HepG2 (cell line): ENCODE measurements at regions not wholly inside any gene's neighbourhood (a gene's known extent, or its start where the extent isn't known, plus 50 kb on each side); places are given as distances from the start of the nearest gene placed in this dataset.

Experiments used
- ATAC-seq: fragments of 200-7000 bp; cut with Tn5 transposase; 3 replicates; pipeline ENCODE4 v1.9.1; 2020; ENCODE audit warnings: mild to moderate bottlenecking, moderate library complexity
- BruUV-seq: library from RNA; stranded (reverse); fragments of 400-500 nt; replicated peaks from 2 replicates; lab custom pipeline; 2021; lab: Mats Ljungman, UMichigan
- CTCF ChIA-PET: fragments of 300-600 bp; formaldehyde crosslinking; extraction: SDS; loops from one replicate; lab custom pipeline; 2021; ENCODE audit warnings: low total read pairs, inconsistent platforms, low intra/inter-chr PET ratio; lab: Yijun Ruan, JAX
- POLR2A ChIA-PET: fragments of 350-600 bp; sonication (Branson Sonifier 250); formaldehyde crosslinking; loops from one replicate; lab custom pipeline; 2020; ENCODE audit warnings: antibody characterized with exemption, inconsistent platforms; lab: Yijun Ruan, JAX
- DNase-seq: peaks from one replicate; pipeline ENCODE4 v3.0.0-alpha.2; 2015; ENCODE audit warnings: low spot score
- FAIRE-seq: peaks from 3 replicates; lab custom pipeline; 2011; peaks lifted over from hg19 to GRCh38; lab: Jason Lieb, UNC
- H2AFZ ChIP-seq: one replicate; pipeline ENCODE4 v1.6.1; 2011; ENCODE audit warnings: low read length, inconsistent platforms
- H3K27ac ChIP-seq: fragments of 300-600 bp; 3 replicates; pipeline ENCODE4 v1.8.0; 2011; ENCODE audit warnings: mixed run types, mild to moderate bottlenecking, mixed read lengths, low read length, inconsistent platforms; ENCODE audit not compliant: insufficient read depth; ENCODE audit errors: extremely low read length
- H3K27me3 ChIP-seq, 2 experiments: fragments of 200-600 bp in 1 of 2; 2 replicates in 1 of 2; 3 replicates in 1 of 2; pipeline versions ENCODE4 v1.6.0 to v1.8.0; 2011; ENCODE audit warnings: low read length in 2 of 2, mild to moderate bottlenecking in 2 of 2, moderate library complexity in 2 of 2, inconsistent platforms in 1 of 2; ENCODE audit not compliant: insufficient read depth in 2 of 2, control insufficient read depth in 1 of 2
- H3K36me3 ChIP-seq, 2 experiments: fragments of 200-600 bp in 1 of 2; replicated peaks in 1 of 2; 2 replicates in 1 of 2; 3 replicates in 1 of 2; pipeline versions ENCODE4 v1.5.1 to v1.8.0; 2011; ENCODE audit warnings: low read length in 2 of 2, inconsistent platforms in 1 of 2; ENCODE audit not compliant: insufficient read depth in 2 of 2, control insufficient read depth in 1 of 2
- H3K4me1 ChIP-seq: 2 replicates; pipeline ENCODE4 v1.5.1; 2012; ENCODE audit warnings: low read length, inconsistent platforms; ENCODE audit not compliant: insufficient read depth
- H3K4me2 ChIP-seq: 2 replicates; pipeline ENCODE4 v1.6.0; 2011; ENCODE audit warnings: low read depth, low read length, inconsistent platforms
- H3K4me3 ChIP-seq, 3 experiments: fragments of 200-600 bp in 1 of 3; sonication (generic), shearing (Covaris generic) in 1 of 3; replicated peaks in 1 of 3; 2 replicates each; pipeline ENCODE4 v1.5.1; 2011 to 2016; ENCODE audit warnings: low read length in 3 of 3, inconsistent platforms in 2 of 3, low read depth in 2 of 3, mild to moderate bottlenecking in 2 of 3, control low read depth in 1 of 3, mixed read lengths in 1 of 3; ENCODE audit not compliant: insufficient read depth in 1 of 3
- H3K79me2 ChIP-seq: one replicate; pipeline ENCODE4 v1.6.1; 2011; ENCODE audit warnings: low read length, inconsistent platforms; ENCODE audit not compliant: insufficient read depth
- H3K9ac ChIP-seq: 2 replicates; pipeline ENCODE4 v1.6.0; 2011; ENCODE audit warnings: mild to moderate bottlenecking, low read depth, low read length, inconsistent platforms; ENCODE audit not compliant: insufficient read depth
- H3K9me3 ChIP-seq: 2 replicates; pipeline ENCODE4 v1.5.1; 2012; ENCODE audit warnings: mild to moderate bottlenecking, low read length
- H4K20me1 ChIP-seq: 2 replicates; pipeline ENCODE4 v1.6.0; 2011; ENCODE audit warnings: inconsistent platforms, mild to moderate bottlenecking, low read length, moderate library complexity; ENCODE audit not compliant: insufficient read depth
- ATF7-NPFF ChIP-seq: sonication (generic); formaldehyde crosslinking; IDR thresholded peaks from 2 replicates; pipeline ENCODE4 v1.8.1; 2023; ENCODE audit warnings: mild to moderate bottlenecking, low read depth, missing genetic modification reagents, moderate library complexity
- BORCS8-MEF2B ChIP-seq: sonication (generic); formaldehyde crosslinking; IDR thresholded peaks from 2 replicates; pipeline ENCODE4 v1.8.0; 2022; ENCODE audit warnings: mild to moderate bottlenecking, missing genetic modification reagents
- FOXC1 ChIP-seq: sonication (generic); formaldehyde crosslinking; IDR thresholded peaks from 2 replicates; pipeline ENCODE4 v1.8.0; 2022; ENCODE audit warnings: mild to moderate bottlenecking, missing genetic modification reagents, borderline replicate concordance
- SMAD3 ChIP-seq: sonication (generic); formaldehyde crosslinking; IDR thresholded peaks from 2 replicates; pipeline ENCODE4 v1.4.0; 2020; ENCODE audit warnings: missing genetic modification reagents
- TOE1 ChIP-seq: sonication (generic); formaldehyde crosslinking; IDR thresholded peaks from 2 replicates; pipeline ENCODE4 v1.4.0; 2020; ENCODE audit warnings: mild to moderate bottlenecking, missing genetic modification reagents
- YEATS2 ChIP-seq: sonication (generic); formaldehyde crosslinking; IDR thresholded peaks from 2 replicates; pipeline ENCODE4 v1.4.0; 2020; ENCODE audit warnings: missing genetic modification reagents, borderline replicate concordance
- ZIK1 ChIP-seq: sonication (generic); formaldehyde crosslinking; IDR thresholded peaks from 2 replicates; pipeline ENCODE4 v1.5.0; 2020; ENCODE audit warnings: mild to moderate bottlenecking, low read depth, missing genetic modification reagents, borderline replicate concordance
- ZNF3 ChIP-seq: IDR thresholded peaks from 2 replicates; pipeline ENCODE4 v1.7.0; 2017; ENCODE audit warnings: inconsistent platforms
- ZNF44 ChIP-seq: sonication (generic); formaldehyde crosslinking; IDR thresholded peaks from 2 replicates; pipeline ENCODE4 v1.5.1; 2020; ENCODE audit warnings: mild to moderate bottlenecking, missing genetic modification reagents
- ZNF839 ChIP-seq: sonication (generic); formaldehyde crosslinking; IDR thresholded peaks from 2 replicates; pipeline ENCODE4 v1.4.0; 2020; ENCODE audit warnings: missing genetic modification reagents, mild to moderate bottlenecking, borderline replicate concordance
- ZSCAN25 ChIP-seq: sonication (generic); formaldehyde crosslinking; IDR thresholded peaks from 2 replicates; pipeline ENCODE4 v1.8.0; 2022; ENCODE audit warnings: mild to moderate bottlenecking, missing genetic modification reagents
- in situ Hi-C: cut with HindIII; loops from 2 replicates; pipeline ENCODE4 v1.10.0; 2017; ENCODE audit warnings: low pct_unique_long_range_greater_than_20kb; ENCODE audit not compliant: extremely low pct_ligation_motif_present
- intact Hi-C: fragments of 100-400 bp; cut with micrococcal nuclease; formaldehyde crosslinking; loops from one replicate; pipeline ENCODE4 v1.10.0; 2022; ENCODE audit not compliant: unreplicated experiment
- TF ChIP-seq, protein P1 (sequence below): sonication (generic); formaldehyde crosslinking; IDR thresholded peaks from 2 replicates; pipeline ENCODE4 v1.9.0; 2021; ENCODE audit warnings: missing genetic modification reagents, borderline replicate concordance
- TF ChIP-seq, protein P2 (sequence below): fragments of 450-650 bp; IDR thresholded peaks from 2 replicates; pipeline ENCODE4 v1.6.1; 2017; ENCODE audit warnings: mild to moderate bottlenecking
- TF ChIP-seq, protein P3 (sequence below): sonication (generic); formaldehyde crosslinking; IDR thresholded peaks from 2 replicates; pipeline ENCODE4 v1.5.1; 2020; ENCODE audit warnings: missing genetic modification reagents, mild to moderate bottlenecking, borderline replicate concordance
- TF ChIP-seq, protein P4 (sequence below): IDR thresholded peaks from 2 replicates; pipeline ENCODE4 v1.6.1; 2012; ENCODE audit warnings: inconsistent platforms
- TF ChIP-seq, protein P5 (sequence below): sonication (generic); formaldehyde crosslinking; IDR thresholded peaks from 2 replicates; pipeline ENCODE4 v1.4.0; 2020; ENCODE audit warnings: missing genetic modification reagents, borderline replicate concordance

DNA sequence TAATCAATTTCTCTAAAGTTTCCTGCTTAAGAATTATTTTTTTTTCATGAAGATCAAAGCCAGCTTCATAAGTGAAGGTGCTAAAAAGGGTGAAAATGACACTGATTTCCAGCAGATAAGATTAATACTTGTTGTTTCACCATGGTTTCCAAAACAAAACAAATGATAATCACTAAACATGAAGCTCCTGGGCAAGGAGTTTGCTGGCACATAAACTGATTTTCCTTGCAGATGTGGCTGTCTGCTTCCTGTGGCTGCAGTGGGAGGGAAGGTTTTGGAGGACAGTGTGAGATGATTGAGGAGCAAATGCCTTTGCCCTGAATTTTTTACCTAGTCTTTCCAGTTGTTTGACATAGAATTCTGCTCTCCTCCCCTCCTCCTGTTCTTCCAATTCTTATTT is 228.8 kb downstream of the DIPK2A start:
- FAIRE-seq (no peak), DNase-seq (no peak), ATAC-seq (no peak)
- Histone ChIP-seq H3K79me2 (no peaks in the 10 kb centered on the region), H2AFZ (no peak overlapping the region), H3K4me3 (no peak overlapping the region), H3K27me3 (no peaks in the 10 kb centered on the region), H3K27ac (no peak overlapping the region), H3K4me2 (no peak overlapping the region), H4K20me1 (no peaks in the 10 kb centered on the region), H3K4me1 (no peaks in the 10 kb centered on the region), H3K9ac (no peak overlapping the region), H3K9me3 (peaks cover 29% of the 10 kb centered on the region), H3K36me3 (no peaks in the 10 kb centered on the region)
- no TSS peak for BruUV-seq
- intact Hi-C loops = no loop called here
- in situ Hi-C loops = no loop called here
- TF ChIP-seq ZNF44 (CRISPR knock-in tag) = no peak
- TF ChIP-seq ZSCAN25 (CRISPR knock-in tag) = no peak
- TF ChIP-seq ZNF3 = no peak
- no peak for TF ChIP-seq YEATS2 (CRISPR knock-in tag)
- TF ChIP-seq, protein P1, sequence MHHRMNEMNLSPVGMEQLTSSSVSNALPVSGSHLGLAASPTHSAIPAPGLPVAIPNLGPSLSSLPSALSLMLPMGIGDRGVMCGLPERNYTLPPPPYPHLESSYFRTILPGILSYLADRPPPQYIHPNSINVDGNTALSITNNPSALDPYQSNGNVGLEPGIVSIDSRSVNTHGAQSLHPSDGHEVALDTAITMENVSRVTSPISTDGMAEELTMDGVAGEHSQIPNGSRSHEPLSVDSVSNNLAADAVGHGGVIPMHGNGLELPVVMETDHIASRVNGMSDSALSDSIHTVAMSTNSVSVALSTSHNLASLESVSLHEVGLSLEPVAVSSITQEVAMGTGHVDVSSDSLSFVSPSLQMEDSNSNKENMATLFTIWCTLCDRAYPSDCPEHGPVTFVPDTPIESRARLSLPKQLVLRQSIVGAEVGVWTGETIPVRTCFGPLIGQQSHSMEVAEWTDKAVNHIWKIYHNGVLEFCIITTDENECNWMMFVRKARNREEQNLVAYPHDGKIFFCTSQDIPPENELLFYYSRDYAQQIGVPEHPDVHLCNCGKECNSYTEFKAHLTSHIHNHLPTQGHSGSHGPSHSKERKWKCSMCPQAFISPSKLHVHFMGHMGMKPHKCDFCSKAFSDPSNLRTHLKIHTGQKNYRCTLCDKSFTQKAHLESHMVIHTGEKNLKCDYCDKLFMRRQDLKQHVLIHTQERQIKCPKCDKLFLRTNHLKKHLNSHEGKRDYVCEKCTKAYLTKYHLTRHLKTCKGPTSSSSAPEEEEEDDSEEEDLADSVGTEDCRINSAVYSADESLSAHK (CRISPR knock-in tag) = no peak
- TF ChIP-seq, protein P2, sequence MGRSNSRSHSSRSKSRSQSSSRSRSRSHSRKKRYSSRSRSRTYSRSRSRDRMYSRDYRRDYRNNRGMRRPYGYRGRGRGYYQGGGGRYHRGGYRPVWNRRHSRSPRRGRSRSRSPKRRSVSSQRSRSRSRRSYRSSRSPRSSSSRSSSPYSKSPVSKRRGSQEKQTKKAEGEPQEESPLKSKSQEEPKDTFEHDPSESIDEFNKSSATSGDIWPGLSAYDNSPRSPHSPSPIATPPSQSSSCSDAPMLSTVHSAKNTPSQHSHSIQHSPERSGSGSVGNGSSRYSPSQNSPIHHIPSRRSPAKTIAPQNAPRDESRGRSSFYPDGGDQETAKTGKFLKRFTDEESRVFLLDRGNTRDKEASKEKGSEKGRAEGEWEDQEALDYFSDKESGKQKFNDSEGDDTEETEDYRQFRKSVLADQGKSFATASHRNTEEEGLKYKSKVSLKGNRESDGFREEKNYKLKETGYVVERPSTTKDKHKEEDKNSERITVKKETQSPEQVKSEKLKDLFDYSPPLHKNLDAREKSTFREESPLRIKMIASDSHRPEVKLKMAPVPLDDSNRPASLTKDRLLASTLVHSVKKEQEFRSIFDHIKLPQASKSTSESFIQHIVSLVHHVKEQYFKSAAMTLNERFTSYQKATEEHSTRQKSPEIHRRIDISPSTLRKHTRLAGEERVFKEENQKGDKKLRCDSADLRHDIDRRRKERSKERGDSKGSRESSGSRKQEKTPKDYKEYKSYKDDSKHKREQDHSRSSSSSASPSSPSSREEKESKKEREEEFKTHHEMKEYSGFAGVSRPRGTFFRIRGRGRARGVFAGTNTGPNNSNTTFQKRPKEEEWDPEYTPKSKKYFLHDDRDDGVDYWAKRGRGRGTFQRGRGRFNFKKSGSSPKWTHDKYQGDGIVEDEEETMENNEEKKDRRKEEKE = no peak
- TF ChIP-seq, protein P3, sequence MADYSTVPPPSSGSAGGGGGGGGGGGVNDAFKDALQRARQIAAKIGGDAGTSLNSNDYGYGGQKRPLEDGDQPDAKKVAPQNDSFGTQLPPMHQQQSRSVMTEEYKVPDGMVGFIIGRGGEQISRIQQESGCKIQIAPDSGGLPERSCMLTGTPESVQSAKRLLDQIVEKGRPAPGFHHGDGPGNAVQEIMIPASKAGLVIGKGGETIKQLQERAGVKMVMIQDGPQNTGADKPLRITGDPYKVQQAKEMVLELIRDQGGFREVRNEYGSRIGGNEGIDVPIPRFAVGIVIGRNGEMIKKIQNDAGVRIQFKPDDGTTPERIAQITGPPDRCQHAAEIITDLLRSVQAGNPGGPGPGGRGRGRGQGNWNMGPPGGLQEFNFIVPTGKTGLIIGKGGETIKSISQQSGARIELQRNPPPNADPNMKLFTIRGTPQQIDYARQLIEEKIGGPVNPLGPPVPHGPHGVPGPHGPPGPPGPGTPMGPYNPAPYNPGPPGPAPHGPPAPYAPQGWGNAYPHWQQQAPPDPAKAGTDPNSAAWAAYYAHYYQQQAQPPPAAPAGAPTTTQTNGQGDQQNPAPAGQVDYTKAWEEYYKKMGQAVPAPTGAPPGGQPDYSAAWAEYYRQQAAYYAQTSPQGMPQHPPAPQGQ (CRISPR knock-in tag) = no peak
- no peak for TF ChIP-seq SMAD3
- TF ChIP-seq, protein P4, sequence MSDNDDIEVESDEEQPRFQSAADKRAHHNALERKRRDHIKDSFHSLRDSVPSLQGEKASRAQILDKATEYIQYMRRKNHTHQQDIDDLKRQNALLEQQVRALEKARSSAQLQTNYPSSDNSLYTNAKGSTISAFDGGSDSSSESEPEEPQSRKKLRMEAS = no peak
- TF ChIP-seq FOXC1 (CRISPR knock-in tag) = no peak
- no peak for TF ChIP-seq ATF7-NPFF
- no peak for TF ChIP-seq TOE1 (CRISPR knock-in tag)
- no peak for TF ChIP-seq ZIK1
- TF ChIP-seq ZNF839 (CRISPR knock-in tag) = no peak
- no peak for TF ChIP-seq BORCS8-MEF2B (CRISPR knock-in tag)
- TF ChIP-seq, protein P5, sequence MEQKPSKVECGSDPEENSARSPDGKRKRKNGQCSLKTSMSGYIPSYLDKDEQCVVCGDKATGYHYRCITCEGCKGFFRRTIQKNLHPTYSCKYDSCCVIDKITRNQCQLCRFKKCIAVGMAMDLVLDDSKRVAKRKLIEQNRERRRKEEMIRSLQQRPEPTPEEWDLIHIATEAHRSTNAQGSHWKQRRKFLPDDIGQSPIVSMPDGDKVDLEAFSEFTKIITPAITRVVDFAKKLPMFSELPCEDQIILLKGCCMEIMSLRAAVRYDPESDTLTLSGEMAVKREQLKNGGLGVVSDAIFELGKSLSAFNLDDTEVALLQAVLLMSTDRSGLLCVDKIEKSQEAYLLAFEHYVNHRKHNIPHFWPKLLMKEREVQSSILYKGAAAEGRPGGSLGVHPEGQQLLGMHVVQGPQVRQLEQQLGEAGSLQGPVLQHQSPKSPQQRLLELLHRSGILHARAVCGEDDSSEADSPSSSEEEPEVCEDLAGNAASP = no peak
- CTCF ChIA-PET = no interaction called here
- POLR2A ChIA-PET = no interaction called here
